ENCODE measurements at regions not wholly inside any gene's neighbourhood (a gene's known extent, or its start where the extent isn't known, plus 50 kb on each side); places are given as distances from the start of the nearest gene placed in this dataset.

DNA sequence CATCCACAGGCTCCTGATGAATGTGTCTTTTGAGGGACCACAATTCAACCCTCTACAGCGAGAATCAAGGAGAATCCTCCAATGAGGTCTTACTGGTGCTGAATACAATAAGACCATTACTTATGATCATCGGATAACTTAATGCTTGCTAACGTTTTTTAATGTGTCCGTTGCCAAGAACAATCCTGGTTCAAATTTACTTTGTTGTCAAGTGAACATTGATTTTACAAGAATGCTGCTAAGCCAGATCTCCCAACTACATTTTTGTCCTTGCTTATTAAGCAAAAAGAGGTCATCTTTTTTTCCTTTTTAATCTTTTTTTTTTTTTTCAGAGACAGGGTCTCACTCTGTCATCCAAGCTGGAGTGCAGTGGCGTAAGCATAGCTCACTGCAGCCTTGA is 93.7 kb downstream of the THNSL2 start:
- Mint-ChIP-seq H3K9me3 (no peaks in the 10 kb centered on the region), H3K4me3 (ENCODE audit: low read depth) (no peak overlapping the region), H3K27ac (no peak overlapping the region), H3K4me1 (ENCODE audit: low read depth) (peaks cover 7% of the 10 kb centered on the region), H3K27me3 (ENCODE audit: low read depth) (peaks cover 10% of the 10 kb centered on the region), H3K36me3 (ENCODE audit: low read depth) (no peaks in the 10 kb centered on the region)
- intact Hi-C loops (cut with micrococcal nuclease): no loop called here
- no peak for DNase-seq (ENCODE audit: low spot score)

DNA sequence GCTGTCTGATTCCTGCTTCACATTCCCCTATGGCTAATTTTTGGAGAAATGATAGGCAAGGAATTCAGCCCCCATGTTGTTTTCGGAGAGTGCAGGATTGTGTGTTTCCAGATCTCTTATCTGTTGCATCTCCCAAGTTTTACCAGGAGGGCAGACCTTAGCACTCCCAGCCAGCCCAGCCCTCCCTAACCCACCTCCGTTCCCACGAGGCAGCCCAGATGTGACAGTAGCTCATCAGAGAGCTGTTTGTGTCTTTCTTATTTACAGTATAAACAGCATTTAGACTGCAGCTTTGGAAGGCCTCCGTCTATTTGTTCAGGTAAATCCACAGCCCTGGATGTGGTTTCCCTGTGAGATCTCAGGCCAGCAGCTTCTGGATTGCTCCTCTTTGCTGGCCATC is 91.6 kb downstream of the THNSL2 start:
- Mint-ChIP-seq H3K4me1 (ENCODE audit: low read depth) (peaks cover 7% of the 10 kb centered on the region), H3K4me3 (ENCODE audit: low read depth) (no peak overlapping the region), H3K27ac (no peak overlapping the region), H3K36me3 (ENCODE audit: low read depth) (no peaks in the 10 kb centered on the region), H3K27me3 (ENCODE audit: low read depth) (peaks cover 10% of the 10 kb centered on the region), H3K9me3 (no peaks in the 10 kb centered on the region)
- intact Hi-C loops (cut with micrococcal nuclease): no loop called here
- no peak for DNase-seq (ENCODE audit: low spot score)

DNA sequence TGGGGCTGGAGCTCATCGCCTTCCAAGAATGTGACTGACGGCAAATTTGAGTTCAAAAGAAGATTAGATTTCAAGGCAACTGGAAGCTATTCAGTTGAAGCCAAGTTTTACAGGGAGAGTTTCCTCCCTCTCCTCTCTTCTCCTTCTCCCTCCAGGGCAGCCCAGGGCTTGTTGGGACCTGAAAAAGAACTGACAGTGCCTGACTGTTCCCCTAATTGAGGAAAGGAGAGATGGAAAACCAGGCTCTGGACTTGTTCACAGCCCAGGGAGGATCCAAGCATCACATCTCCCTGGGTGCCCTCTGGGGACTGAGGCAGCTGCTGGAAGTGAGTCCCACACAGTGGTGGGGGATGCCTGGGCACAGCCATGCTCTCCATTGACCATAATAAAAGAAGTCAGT is 88.1 kb downstream of the THNSL2 start:
- Mint-ChIP-seq H3K4me1 (ENCODE audit: low read depth) (no peaks in the 10 kb centered on the region), H3K27ac (no peak overlapping the region), H3K9me3 (no peaks in the 10 kb centered on the region), H3K27me3 (ENCODE audit: low read depth) (peaks cover 3% of the 10 kb centered on the region), H3K36me3 (ENCODE audit: low read depth) (no peaks in the 10 kb centered on the region), H3K4me3 (ENCODE audit: low read depth) (no peak overlapping the region)
- no peak for DNase-seq (ENCODE audit: low spot score)
- intact Hi-C loops (cut with micrococcal nuclease): no loop called here

DNA sequence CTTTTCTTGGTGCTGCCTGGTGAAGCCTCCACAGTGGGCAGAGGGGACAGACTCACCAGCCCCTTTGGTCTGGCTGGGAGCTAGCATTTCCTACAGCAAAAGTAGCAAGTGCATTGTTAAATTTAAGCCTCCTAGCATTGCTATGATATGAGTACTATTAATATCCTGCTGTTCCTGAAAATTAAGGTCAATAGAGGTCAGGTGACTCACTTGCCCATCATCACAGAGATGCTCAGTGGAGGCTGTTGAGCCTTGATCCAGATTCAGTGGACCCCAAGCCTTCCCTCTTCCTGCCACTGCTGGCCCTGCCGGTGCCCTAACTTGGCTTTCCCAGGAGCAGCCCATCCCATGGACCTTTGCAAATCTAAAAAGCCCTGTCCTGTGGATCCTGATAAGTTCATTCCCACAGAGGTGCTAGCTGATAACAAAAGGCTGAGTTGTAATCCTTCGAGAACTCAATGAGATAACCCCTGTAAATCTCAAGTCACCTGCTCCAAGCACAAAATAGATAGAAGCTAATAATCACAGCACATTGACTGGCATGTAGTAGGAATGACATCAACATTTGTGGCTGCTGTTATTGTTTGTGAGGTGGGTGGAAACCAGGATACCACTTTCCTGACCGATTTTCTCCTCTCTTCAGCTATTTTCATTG is 84.4 kb downstream of the THNSL2 start:
- Mint-ChIP-seq H3K4me3 (ENCODE audit: low read depth) (no peak overlapping the region), H3K27ac (no peak overlapping the region), H3K27me3 (ENCODE audit: low read depth) (peaks cover 4% of the 10 kb centered on the region), H3K9me3 (no peaks in the 10 kb centered on the region), H3K36me3 (ENCODE audit: low read depth) (no peaks in the 10 kb centered on the region), H3K4me1 (ENCODE audit: low read depth) (no peaks in the 10 kb centered on the region)
- DNase-seq (ENCODE audit: low spot score): no peak
- intact Hi-C loops (cut with micrococcal nuclease): no loop called here

DNA sequence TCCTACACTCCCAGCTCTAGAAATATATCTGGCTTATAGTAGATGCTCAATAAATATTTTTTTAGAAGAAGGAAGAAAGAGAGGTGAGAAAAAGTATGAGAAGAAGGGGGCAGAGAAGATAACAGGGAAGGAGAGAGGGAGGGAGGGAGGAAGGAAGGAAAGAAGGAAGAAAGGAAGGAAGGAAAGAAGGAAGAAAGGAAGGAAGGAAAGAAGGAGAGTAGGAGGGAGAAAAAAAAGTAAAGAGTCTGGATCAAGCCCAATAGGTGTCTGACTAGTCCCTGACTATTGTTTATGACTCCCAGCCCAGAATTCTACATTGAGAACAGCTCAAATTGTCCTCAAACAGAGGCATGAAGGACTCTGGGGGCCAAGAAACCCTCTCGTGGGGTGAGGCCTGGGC is 83.9 kb downstream of the THNSL2 start:
- Mint-ChIP-seq H3K27ac (no peak overlapping the region), H3K36me3 (ENCODE audit: low read depth) (no peaks in the 10 kb centered on the region), H3K4me3 (ENCODE audit: low read depth) (no peak overlapping the region), H3K27me3 (ENCODE audit: low read depth) (peaks cover 4% of the 10 kb centered on the region), H3K4me1 (ENCODE audit: low read depth) (no peaks in the 10 kb centered on the region), H3K9me3 (no peaks in the 10 kb centered on the region)
- DNase-seq (ENCODE audit: low spot score): no peak
- intact Hi-C loops (cut with micrococcal nuclease): no loop called here

DNA sequence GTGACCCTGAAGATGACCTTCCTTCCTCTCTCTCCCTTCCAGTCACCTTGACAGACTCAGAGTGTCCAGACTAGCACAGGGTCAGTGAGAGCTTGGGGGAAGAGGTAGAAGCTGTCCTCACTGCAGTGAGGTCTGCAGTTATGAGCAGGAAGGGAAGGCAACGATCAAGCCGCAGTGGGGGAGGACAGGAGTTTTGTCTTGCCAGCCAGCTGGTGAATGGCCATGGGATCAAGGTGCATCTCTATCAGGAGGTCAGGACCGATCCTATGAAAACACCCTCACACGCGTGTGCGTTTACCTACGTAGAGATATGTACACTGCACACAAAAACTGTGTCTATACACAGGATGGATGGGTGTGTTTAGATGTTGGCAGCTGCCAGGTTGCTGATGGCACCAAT is 83.2 kb downstream of the THNSL2 start:
- H3K9me3 Mint-ChIP-seq: no peaks in the 10 kb centered on the region
- no peak for DNase-seq (ENCODE audit: low spot score)
- H3K27ac Mint-ChIP-seq: no peak overlapping the region
- H3K4me3 Mint-ChIP-seq (ENCODE audit: low read depth): no peak overlapping the region
- H3K27me3 Mint-ChIP-seq (ENCODE audit: low read depth): peaks cover 4% of the 10 kb centered on the region
- intact Hi-C loops (cut with micrococcal nuclease): no loop called here
- no peaks in the 10 kb centered on the region for H3K36me3 Mint-ChIP-seq (ENCODE audit: low read depth)
- H3K4me1 Mint-ChIP-seq (ENCODE audit: low read depth): no peaks in the 10 kb centered on the region

DNA sequence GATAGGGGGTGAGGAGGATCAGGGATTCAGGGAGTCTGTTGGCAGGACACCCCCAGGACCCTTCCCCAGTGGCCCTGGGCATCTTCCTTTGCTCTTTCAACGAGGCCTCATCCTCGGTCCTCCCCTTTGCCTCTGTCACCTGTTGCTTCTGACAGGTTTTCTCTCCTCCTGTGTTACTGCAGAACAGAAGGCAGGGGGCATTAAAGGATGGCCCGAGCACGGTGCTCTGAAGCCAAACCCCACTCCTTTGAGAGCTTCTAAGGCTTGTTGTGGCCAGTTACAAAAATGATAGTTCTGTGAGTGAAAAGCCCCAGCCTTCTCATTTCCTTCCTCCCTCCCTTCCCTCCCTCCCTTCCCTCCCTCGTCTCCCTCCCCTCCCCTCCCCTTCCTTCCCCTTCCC is 82.5 kb downstream of the THNSL2 start:
- intact Hi-C loops (cut with micrococcal nuclease): no loop called here

DNA sequence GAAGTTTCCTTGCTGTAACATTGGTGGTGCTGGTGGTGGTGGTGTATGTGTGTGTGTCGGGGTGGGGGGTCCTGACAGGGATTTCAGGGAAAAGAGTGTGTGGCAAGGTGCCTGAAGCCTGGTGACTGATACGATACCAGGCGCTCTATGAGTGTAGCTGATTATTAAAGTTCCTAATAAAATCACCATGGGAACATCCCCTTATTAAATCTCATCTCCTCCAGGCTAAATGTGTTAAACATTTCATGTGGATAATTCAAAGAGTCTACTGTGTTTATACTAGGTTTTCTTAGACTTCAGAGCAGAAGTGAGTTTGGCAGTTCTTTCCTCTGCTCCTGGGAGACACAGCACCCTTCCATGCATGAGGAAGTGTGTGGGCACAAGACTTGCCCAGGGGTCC is 82.0 kb downstream of the THNSL2 start:
- no peaks in the 10 kb centered on the region for H3K9me3 Mint-ChIP-seq
- no peaks in the 10 kb centered on the region for H3K36me3 Mint-ChIP-seq (ENCODE audit: low read depth)
- DNase-seq (ENCODE audit: low spot score): no peak
- H3K4me1 Mint-ChIP-seq (ENCODE audit: low read depth): no peaks in the 10 kb centered on the region
- intact Hi-C loops (cut with micrococcal nuclease): no loop called here
- no peak overlapping the region for H3K4me3 Mint-ChIP-seq (ENCODE audit: low read depth)
- H3K27me3 Mint-ChIP-seq (ENCODE audit: low read depth): peaks cover 4% of the 10 kb centered on the region
- H3K27ac Mint-ChIP-seq: no peak overlapping the region

More for the DNA sequence above, 82.5 kb downstream of the THNSL2 start:
- no peaks in the 10 kb centered on the region for H3K4me1 Mint-ChIP-seq (ENCODE audit: low read depth)
- no peaks in the 10 kb centered on the region for H3K9me3 Mint-ChIP-seq
- no peak overlapping the region for H3K4me3 Mint-ChIP-seq (ENCODE audit: low read depth)
- peaks cover 4% of the 10 kb centered on the region for H3K27me3 Mint-ChIP-seq (ENCODE audit: low read depth)
- no peak overlapping the region for H3K27ac Mint-ChIP-seq
- no peaks in the 10 kb centered on the region for H3K36me3 Mint-ChIP-seq (ENCODE audit: low read depth)
- DNase-seq (ENCODE audit: low spot score): no peak

DNA sequence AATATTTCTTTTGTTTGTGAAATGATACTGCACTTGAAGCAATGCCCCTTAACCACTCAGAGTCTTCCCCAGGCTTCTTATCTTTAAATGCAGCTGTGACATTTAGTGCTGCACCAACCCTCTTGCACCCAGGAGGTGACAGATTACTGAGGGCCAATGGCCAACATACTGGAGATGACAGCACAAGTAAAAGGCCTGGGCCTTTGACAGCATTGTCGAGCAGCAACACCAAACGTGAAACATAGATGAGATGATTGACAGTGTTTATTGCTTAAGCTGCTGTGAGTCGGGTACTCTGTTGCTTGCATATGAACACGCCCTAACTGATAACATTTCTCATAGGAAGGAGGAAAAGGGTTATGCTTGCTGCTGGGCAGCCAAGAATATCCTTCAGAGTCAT is 80.3 kb downstream of the THNSL2 start:
- no peak overlapping the region for H3K27ac Mint-ChIP-seq
- intact Hi-C loops (cut with micrococcal nuclease): no loop called here
- no peaks in the 10 kb centered on the region for H3K36me3 Mint-ChIP-seq (ENCODE audit: low read depth)
- no peak overlapping the region for H3K4me3 Mint-ChIP-seq (ENCODE audit: low read depth)
- H3K4me1 Mint-ChIP-seq (ENCODE audit: low read depth): no peaks in the 10 kb centered on the region
- DNase-seq (ENCODE audit: low spot score): no peak
- H3K27me3 Mint-ChIP-seq (ENCODE audit: low read depth): peaks cover 7% of the 10 kb centered on the region
- H3K9me3 Mint-ChIP-seq: no peaks in the 10 kb centered on the region

DNA sequence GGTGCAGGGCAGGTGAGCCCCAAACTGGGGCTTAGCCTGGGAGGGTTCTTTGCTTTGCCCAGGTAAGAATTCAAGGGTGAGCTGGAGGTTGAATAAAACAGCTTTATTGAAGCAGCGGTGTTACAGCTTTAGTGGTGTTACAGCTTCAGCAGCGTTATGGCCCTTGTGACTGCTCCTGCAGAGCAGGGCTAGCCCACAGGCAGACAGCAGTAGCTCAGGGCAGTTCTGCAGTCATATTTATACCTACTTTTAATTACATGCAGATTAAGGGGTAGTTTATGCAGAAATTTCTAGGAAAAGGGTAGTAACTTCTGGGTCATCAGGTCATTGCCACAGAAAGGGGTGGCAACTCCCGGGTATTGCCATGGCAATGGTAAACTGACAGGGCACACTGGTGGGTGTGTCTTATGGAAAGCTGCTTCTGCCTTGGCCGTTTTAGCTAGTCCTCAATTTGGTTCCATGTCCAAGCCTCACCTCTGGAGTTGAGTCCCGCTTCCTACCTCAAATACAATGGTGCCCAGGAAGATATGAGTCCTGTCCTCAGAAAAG is 78.2 kb downstream of the THNSL2 start:
- Mint-ChIP-seq H3K27me3 (ENCODE audit: low read depth) (peaks cover 7% of the 10 kb centered on the region), H3K4me1 (ENCODE audit: low read depth) (no peaks in the 10 kb centered on the region), H3K27ac (no peak overlapping the region), H3K36me3 (ENCODE audit: low read depth) (no peaks in the 10 kb centered on the region), H3K4me3 (ENCODE audit: low read depth) (no peak overlapping the region), H3K9me3 (peaks cover 11% of the 10 kb centered on the region)
- no peak for DNase-seq (ENCODE audit: low spot score)
- intact Hi-C loops (cut with micrococcal nuclease): no loop called here

DNA sequence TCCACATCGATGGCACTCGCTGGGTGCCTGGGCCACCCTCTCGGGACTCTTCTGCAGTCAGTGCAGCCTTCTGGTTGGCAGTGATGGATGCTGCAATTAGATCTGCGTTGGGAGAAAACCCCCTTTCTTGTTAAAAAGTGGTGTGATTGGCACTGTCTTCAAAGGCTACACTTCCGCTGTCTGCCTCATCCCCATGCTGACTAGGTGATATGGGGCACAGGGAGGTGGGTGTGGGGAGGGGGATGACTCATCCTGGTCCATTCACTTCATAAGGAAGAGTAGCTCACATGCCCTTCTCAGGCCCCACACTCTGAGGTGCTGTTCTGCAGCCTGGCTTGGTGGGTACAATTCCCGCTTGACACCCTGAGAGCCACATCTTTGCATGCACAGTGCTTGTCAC is 77.4 kb downstream of the THNSL2 start:
- H3K36me3 Mint-ChIP-seq (ENCODE audit: low read depth): no peaks in the 10 kb centered on the region
- no peaks in the 10 kb centered on the region for H3K4me1 Mint-ChIP-seq (ENCODE audit: low read depth)
- no peak overlapping the region for H3K4me3 Mint-ChIP-seq (ENCODE audit: low read depth)
- no peak overlapping the region for H3K27ac Mint-ChIP-seq
- peaks cover 7% of the 10 kb centered on the region for H3K27me3 Mint-ChIP-seq (ENCODE audit: low read depth)
- intact Hi-C loops (cut with micrococcal nuclease): no loop called here
- no peak for DNase-seq (ENCODE audit: low spot score)
- peaks cover 16% of the 10 kb centered on the region for H3K9me3 Mint-ChIP-seq

DNA sequence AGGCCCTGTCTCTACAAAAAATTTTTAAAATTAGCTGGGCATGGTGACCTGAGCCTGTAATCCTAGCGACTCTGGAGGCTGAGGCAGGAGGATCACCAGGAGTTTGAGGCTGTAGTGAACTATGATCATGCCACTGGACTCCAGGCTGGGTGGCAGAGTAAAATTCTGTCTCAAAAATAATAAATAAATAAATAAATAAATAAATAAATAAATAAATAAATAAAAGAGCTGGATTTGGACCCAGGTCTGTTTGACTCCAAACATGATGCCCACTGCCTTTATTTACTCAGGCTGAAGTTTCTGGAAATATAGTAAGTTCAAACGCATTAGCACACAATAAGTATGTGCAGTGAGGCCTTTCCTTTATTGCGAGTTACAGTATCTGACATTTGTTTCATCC is 75.0 kb downstream of the THNSL2 start:
- intact Hi-C loops (cut with micrococcal nuclease): no loop called here
- Mint-ChIP-seq H3K4me3 (ENCODE audit: low read depth) (no peak overlapping the region), H3K4me1 (ENCODE audit: low read depth) (no peaks in the 10 kb centered on the region), H3K36me3 (ENCODE audit: low read depth) (no peaks in the 10 kb centered on the region), H3K9me3 (peaks cover 16% of the 10 kb centered on the region), H3K27ac (no peak overlapping the region), H3K27me3 (ENCODE audit: low read depth) (peaks cover 4% of the 10 kb centered on the region)
- DNase-seq (ENCODE audit: low spot score): no peak

DNA sequence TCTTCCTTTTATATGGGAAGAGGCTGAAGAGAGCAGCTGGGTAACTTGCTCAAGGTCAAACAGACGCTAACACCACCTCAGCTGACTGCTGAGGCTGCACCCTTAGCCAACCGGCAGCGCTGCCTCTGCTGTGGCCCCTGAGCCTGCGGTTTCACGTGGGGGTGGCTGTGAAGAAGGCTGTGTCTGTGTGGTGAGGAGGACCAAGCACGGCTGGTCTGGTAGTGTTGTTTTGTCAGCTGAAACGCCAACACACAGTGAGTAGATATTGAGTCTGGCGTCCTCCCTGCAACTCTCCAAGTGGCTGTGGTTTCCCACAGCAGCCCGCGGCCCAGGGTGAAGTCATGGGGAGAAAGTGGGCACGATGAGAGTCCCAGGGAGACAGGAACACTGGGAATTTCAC is 69.6 kb downstream of the THNSL2 start:
- Mint-ChIP-seq H3K27me3 (ENCODE audit: low read depth) (peaks cover 2% of the 10 kb centered on the region), H3K36me3 (ENCODE audit: low read depth) (no peaks in the 10 kb centered on the region), H3K9me3 (peaks cover 13% of the 10 kb centered on the region), H3K27ac (no peak overlapping the region), H3K4me3 (ENCODE audit: low read depth) (no peak overlapping the region), H3K4me1 (ENCODE audit: low read depth) (no peaks in the 10 kb centered on the region)
- no peak for DNase-seq (ENCODE audit: low spot score)
- intact Hi-C loops (cut with micrococcal nuclease): no loop called here

DNA sequence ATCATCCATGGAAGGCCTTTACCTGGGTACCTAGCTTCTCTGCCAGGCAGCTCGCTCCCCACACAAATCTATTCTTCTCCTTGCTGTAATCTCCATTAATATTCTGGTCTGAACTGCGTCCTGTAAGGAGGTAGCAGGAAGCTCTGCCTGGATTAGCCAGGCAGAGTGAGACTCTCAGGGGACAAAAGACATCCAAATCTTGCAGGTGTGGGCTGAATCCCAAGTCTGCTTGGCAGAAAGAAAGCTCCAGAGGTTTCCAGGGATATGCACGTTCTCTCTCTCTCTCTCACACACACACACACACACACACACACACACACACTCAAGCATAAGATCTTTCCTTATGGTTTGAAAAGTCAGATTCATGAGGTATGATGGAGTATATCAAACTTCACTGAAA is 66.5 kb downstream of the THNSL2 start:
- Mint-ChIP-seq H3K27ac (no peak overlapping the region), H3K27me3 (ENCODE audit: low read depth) (peaks cover 7% of the 10 kb centered on the region), H3K4me1 (ENCODE audit: low read depth) (no peaks in the 10 kb centered on the region), H3K4me3 (ENCODE audit: low read depth) (no peak overlapping the region), H3K36me3 (ENCODE audit: low read depth) (no peaks in the 10 kb centered on the region), H3K9me3 (no peaks in the 10 kb centered on the region)
- intact Hi-C loops (cut with micrococcal nuclease): no loop called here
- no peak for DNase-seq (ENCODE audit: low spot score)

Measured in activated T-helper 2 cell treated with anti-CD3 and anti-CD28 coated beads, Interferon-gamma antibody, Interleukin-2, Interleukin-4, amounts not matched to agents 10 μg/mL and 5 μg/mL and 100 μg/mL, durations not matched to agents 14 hours and 24 hours and 36 hours (primary cell).